HepG2 (cell line): ENCODE measurements at regions not wholly inside any gene's neighbourhood (a gene's known extent, or its start where the extent isn't known, plus 50 kb on each side); places are given as distances from the start of the nearest gene placed in this dataset.

ENCODE experiments used
- ATAD3A ChIP-seq: sonication (generic); formaldehyde crosslinking; IDR thresholded peaks from 2 replicates; pipeline ENCODE4 v1.4.0; 2020; ENCODE audit warnings: missing genetic modification reagents
- REL ChIP-seq: sonication (generic); formaldehyde crosslinking; conservative IDR thresholded peaks from 2 replicates; pipeline ENCODE4 v1.8.0; 2022; ENCODE audit warnings: mild to moderate bottlenecking, missing genetic modification reagents, moderate library complexity
- RFX5 ChIP-seq: IDR thresholded peaks from 2 replicates; pipeline ENCODE4 v1.6.1; 2011; ENCODE audit warnings: low read depth, low read length, improper control_type of control experiment
- ZNF331 ChIP-seq: sonication (generic); formaldehyde crosslinking; IDR thresholded peaks from 2 replicates; pipeline ENCODE4 v1.4.0; 2020; ENCODE audit warnings: missing genetic modification reagents

DNA sequence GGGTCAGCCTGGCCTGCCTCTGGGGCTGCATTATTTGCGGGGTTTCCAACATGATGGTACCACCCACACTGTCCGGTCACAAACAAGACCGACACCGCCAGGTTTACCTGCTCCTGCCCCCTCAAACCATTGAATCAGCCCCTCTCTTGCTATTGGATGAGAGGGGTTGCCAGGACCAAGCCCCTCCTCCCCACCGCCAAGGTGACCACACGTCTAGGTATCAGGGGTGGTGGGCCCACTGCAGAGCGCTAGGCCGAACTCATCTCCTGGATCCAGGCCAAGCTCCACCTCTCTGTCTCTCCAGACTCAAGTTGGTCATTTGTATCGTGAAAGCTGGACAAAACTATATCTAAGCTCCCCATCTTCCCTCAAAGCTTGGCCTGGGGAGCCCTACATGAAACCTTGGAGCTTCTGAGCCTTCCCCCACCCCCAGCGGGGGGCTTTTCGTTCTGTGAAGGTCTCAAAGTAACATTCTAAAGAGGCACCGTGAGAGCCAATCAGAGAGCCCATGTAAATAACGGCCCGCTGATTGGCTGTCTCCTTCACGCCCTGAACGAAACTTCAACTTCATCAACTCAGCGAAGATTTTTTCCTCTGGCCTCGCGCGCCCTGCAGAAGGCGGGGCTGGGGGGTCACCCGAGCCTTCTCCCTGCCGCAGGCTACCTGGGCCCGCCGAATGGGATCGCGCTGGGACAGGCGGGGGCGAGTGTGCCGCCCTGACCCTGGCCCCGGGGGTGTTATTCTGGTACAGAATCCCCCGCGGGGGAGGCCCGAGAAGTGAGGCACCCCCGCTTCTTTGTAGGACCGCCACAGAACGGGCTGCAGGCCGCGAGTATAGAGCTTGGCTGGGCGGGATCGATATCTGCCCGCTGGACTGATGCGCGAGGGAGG is 49.6 kb upstream of the PSD2 start (continued):
- TF ChIP-seq ZNF331 (CRISPR knock-in tag) (peak; percentile 62; the same call in 1 of the 2 replicates), RFX5 (0 out of 2 replicates have a peak, but pooled peaks have one; percentile 7), ATAD3A (no peak), REL (CRISPR knock-in tag) (0 out of 2 replicates have a peak, but pooled peaks have one; percentile 21)
